ENCODE measurements at regions not wholly inside any gene's neighbourhood (a gene's known extent, or its start where the extent isn't known, plus 50 kb on each side); places are given as distances from the start of the nearest gene placed in this dataset.

DNA sequence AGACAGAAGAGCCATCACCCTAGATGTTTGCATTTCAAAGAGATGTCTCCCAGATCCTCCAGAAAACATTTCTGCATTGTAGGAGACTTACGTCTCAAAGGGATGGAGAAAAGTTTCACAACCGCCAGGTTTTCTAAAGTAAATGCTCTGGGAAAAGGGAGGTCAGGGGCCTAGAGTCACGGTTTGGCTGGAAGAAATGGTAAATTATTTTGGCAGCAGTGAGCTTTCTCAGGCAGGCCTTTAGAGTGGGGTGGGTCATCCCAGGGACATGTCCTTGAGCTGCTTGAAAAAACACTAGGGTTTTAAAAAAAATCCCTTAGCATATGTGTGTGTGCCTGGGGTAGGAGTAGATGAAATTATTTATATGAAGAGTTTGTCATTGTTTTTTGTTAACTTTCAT, 728.8 kb downstream of the TYW1 start:
- no peak overlapping the region for H3K4me2 ChIP-seq (ENCODE audit: extremely low read depth, insufficient read depth, low read length)
- no peaks in the 10 kb centered on the region for H3K36me3 ChIP-seq (ENCODE audit: control insufficient read depth, insufficient read depth, low read length)
- no peaks in the 10 kb centered on the region for H3K27me3 ChIP-seq (ENCODE audit: control insufficient read depth, insufficient read depth, low read length)
- TF ChIP-seq, protein P1, sequence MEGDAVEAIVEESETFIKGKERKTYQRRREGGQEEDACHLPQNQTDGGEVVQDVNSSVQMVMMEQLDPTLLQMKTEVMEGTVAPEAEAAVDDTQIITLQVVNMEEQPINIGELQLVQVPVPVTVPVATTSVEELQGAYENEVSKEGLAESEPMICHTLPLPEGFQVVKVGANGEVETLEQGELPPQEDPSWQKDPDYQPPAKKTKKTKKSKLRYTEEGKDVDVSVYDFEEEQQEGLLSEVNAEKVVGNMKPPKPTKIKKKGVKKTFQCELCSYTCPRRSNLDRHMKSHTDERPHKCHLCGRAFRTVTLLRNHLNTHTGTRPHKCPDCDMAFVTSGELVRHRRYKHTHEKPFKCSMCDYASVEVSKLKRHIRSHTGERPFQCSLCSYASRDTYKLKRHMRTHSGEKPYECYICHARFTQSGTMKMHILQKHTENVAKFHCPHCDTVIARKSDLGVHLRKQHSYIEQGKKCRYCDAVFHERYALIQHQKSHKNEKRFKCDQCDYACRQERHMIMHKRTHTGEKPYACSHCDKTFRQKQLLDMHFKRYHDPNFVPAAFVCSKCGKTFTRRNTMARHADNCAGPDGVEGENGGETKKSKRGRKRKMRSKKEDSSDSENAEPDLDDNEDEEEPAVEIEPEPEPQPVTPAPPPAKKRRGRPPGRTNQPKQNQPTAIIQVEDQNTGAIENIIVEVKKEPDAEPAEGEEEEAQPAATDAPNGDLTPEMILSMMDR (conservative IDR thresholded peaks at IDR 0.05 in 1 of 2, IDR thresholded peaks at IDR 0.05 in 1 of 2; ENCODE audit: low read depth in 1 of 2, low read length in 2 of 2), result no peak
- TF ChIP-seq EZH2 (IDR thresholded peaks at IDR 0.05; ENCODE audit: low read length, missing control alignments), result no peak
- H3K9me3 ChIP-seq (ENCODE audit: control insufficient read depth, insufficient read depth, low read depth, low read length), result no peaks in the 10 kb centered on the region
- no peak overlapping the region for H3K9ac ChIP-seq (ENCODE audit: insufficient read depth, low read length)
- DNase-seq (ENCODE audit: low read depth in 2 of 2), result no peak
- H2AFZ ChIP-seq (ENCODE audit: low read length), result no peak overlapping the region
- no peaks in the 10 kb centered on the region for H3K79me2 ChIP-seq (ENCODE audit: control insufficient read depth, insufficient read depth, low read length)
- H3K4me1 ChIP-seq (ENCODE audit: control insufficient read depth, extremely low read depth, insufficient read depth, low read length), result no peaks in the 10 kb centered on the region
- no peak overlapping the region for H3K27ac ChIP-seq (ENCODE audit: insufficient read depth, low read length)
- no peak overlapping the region for H3K4me3 ChIP-seq (replicated peaks in 1 of 4; ENCODE audit: control extremely low read depth in 1 of 4, insufficient read depth in 1 of 4, low read depth in 3 of 4, low read length in 4 of 4)
- H4K20me1 ChIP-seq (ENCODE audit: control insufficient read depth, extremely low read depth, insufficient read depth, low read length), result no peaks in the 10 kb centered on the region

DNA sequence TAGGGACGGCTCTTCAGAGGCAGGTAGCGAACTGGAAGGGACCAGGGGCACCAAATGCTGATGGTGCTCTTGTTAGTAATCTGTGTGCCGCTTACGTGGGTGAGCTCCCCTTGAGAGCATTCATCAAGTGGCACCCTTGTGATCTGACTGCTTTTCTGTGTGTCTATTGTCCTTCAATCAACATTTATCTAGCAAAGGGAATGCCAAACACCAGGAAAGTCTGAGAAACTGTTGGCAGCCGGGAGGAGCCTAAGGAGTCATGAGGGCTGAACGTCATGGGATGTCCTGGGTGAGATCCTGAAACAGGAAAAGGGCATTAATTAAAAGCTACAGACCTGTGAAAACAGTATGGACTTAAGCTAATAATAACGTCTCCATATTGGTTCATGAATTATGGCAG, 733.1 kb downstream of the TYW1 start:
- Histone ChIP-seq H3K9me3 (ENCODE audit: control insufficient read depth, insufficient read depth, low read depth, low read length) (no peaks in the 10 kb centered on the region), H3K4me2 (ENCODE audit: extremely low read depth, insufficient read depth, low read length) (no peak overlapping the region)
- TF ChIP-seq, protein P1 (conservative IDR thresholded peaks at IDR 0.05 in 1 of 2, IDR thresholded peaks at IDR 0.05 in 1 of 2; ENCODE audit: low read depth in 1 of 2, low read length in 2 of 2), result no peak
- TF ChIP-seq EZH2 (IDR thresholded peaks at IDR 0.05; ENCODE audit: low read length, missing control alignments), result no peak

DNA sequence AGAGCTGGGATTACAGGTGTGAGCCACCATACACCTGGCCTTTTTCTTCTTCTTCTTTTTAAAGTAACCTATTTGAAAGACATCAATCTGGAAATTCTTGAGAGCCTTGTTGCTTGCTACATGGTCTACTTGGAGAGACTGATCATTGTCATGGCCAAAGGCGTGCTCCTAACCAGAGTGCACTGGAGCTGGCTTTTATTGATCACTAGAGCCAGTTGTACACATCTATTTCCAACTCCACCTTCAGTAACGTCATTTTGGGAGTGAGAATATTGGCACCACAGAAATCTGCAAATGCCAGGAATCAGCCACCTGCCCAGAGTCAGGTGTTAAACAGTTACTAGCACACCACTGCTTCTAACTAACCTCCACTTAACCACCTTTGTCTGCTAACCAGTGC, 735.1 kb downstream of the TYW1 start:
- Histone ChIP-seq H3K79me2 (ENCODE audit: control insufficient read depth, insufficient read depth, low read length) (no peaks in the 10 kb centered on the region), H3K9ac (ENCODE audit: insufficient read depth, low read length) (no peak overlapping the region), H3K27ac (ENCODE audit: insufficient read depth, low read length) (no peak overlapping the region), H3K36me3 (ENCODE audit: control insufficient read depth, insufficient read depth, low read length) (no peaks in the 10 kb centered on the region), H3K4me2 (ENCODE audit: extremely low read depth, insufficient read depth, low read length) (no peak overlapping the region), H3K4me1 (ENCODE audit: control insufficient read depth, extremely low read depth, insufficient read depth, low read length) (no peaks in the 10 kb centered on the region), H4K20me1 (ENCODE audit: control insufficient read depth, extremely low read depth, insufficient read depth, low read length) (no peaks in the 10 kb centered on the region), H3K4me3 (replicated peaks in 1 of 4; ENCODE audit: control extremely low read depth in 1 of 4, insufficient read depth in 1 of 4, low read depth in 3 of 4, low read length in 4 of 4) (no peak overlapping the region), H3K27me3 (ENCODE audit: control insufficient read depth, insufficient read depth, low read length) (no peaks in the 10 kb centered on the region), H2AFZ (ENCODE audit: low read length) (no peak overlapping the region), H3K9me3 (ENCODE audit: control insufficient read depth, insufficient read depth, low read depth, low read length) (no peaks in the 10 kb centered on the region)
- TF ChIP-seq, protein P1 (conservative IDR thresholded peaks at IDR 0.05 in 1 of 2, IDR thresholded peaks at IDR 0.05 in 1 of 2; ENCODE audit: low read depth in 1 of 2, low read length in 2 of 2), result no peak
- no peak for TF ChIP-seq EZH2 (IDR thresholded peaks at IDR 0.05; ENCODE audit: low read length, missing control alignments)
- no peak for DNase-seq (ENCODE audit: low read depth in 2 of 2)

More for the DNA sequence above, 733.1 kb downstream of the TYW1 start:
- no peak overlapping the region for H3K27ac ChIP-seq (ENCODE audit: insufficient read depth, low read length)
- no peaks in the 10 kb centered on the region for H3K36me3 ChIP-seq (ENCODE audit: control insufficient read depth, insufficient read depth, low read length)
- no peak overlapping the region for H3K9ac ChIP-seq (ENCODE audit: insufficient read depth, low read length)
- no peaks in the 10 kb centered on the region for H3K4me1 ChIP-seq (ENCODE audit: control insufficient read depth, extremely low read depth, insufficient read depth, low read length)
- no peak overlapping the region for H2AFZ ChIP-seq (ENCODE audit: low read length)
- H4K20me1 ChIP-seq (ENCODE audit: control insufficient read depth, extremely low read depth, insufficient read depth, low read length), result no peaks in the 10 kb centered on the region
- DNase-seq (ENCODE audit: low read depth in 2 of 2), result no peak
- no peaks in the 10 kb centered on the region for H3K79me2 ChIP-seq (ENCODE audit: control insufficient read depth, insufficient read depth, low read length)
- H3K27me3 ChIP-seq (ENCODE audit: control insufficient read depth, insufficient read depth, low read length), result no peaks in the 10 kb centered on the region
- H3K4me3 ChIP-seq (replicated peaks in 1 of 4; ENCODE audit: control extremely low read depth in 1 of 4, insufficient read depth in 1 of 4, low read depth in 3 of 4, low read length in 4 of 4), result no peak overlapping the region

Data from fibroblast of lung (primary cell).